Mesothelial cell of epicardium (in vitro differentiated cells): ENCODE measurements at regions not wholly inside any gene's neighbourhood (a gene's known extent, or its start where the extent isn't known, plus 50 kb on each side); places are given as distances from the start of the nearest gene placed in this dataset.

ENCODE experiments used
- DNase-seq, 2 experiments: peaks; one replicate each; pipeline ENCODE4 v3.0.0; 2021; ENCODE audit warnings: low spot score in 2 of 2; ENCODE audit not compliant: unreplicated experiment in 2 of 2
- H3K27ac Mint-ChIP-seq: 2 replicates; pipeline ENCODE4 v1.8.0; 2021; ENCODE audit warnings: mixed read lengths
- H3K27me3 Mint-ChIP-seq: 2 replicates; pipeline ENCODE4 v1.8.0; 2021; ENCODE audit warnings: low read depth, mixed read lengths
- H3K36me3 Mint-ChIP-seq: 2 replicates; pipeline ENCODE4 v1.8.0; 2021; ENCODE audit warnings: mixed read lengths
- H3K4me1 Mint-ChIP-seq: 2 replicates; pipeline ENCODE4 v1.8.0; 2021; ENCODE audit warnings: mixed read lengths
- H3K4me3 Mint-ChIP-seq: 2 replicates; pipeline ENCODE4 v1.8.0; 2021; ENCODE audit warnings: mild to moderate bottlenecking, moderate library complexity, mixed read lengths
- H3K9me3 Mint-ChIP-seq: 2 replicates; pipeline ENCODE4 v1.8.0; 2021; ENCODE audit warnings: mixed read lengths
- TF ChIP-seq, protein P1 (sequence below): fragments of 200-600 bp; sonication (generic); IDR thresholded peaks from one replicate; pipeline ENCODE4 v1.5.0; 2021; ENCODE audit warnings: antibody characterized with exemption; ENCODE audit not compliant: unreplicated experiment

- TF ChIP-seq, protein P1, sequence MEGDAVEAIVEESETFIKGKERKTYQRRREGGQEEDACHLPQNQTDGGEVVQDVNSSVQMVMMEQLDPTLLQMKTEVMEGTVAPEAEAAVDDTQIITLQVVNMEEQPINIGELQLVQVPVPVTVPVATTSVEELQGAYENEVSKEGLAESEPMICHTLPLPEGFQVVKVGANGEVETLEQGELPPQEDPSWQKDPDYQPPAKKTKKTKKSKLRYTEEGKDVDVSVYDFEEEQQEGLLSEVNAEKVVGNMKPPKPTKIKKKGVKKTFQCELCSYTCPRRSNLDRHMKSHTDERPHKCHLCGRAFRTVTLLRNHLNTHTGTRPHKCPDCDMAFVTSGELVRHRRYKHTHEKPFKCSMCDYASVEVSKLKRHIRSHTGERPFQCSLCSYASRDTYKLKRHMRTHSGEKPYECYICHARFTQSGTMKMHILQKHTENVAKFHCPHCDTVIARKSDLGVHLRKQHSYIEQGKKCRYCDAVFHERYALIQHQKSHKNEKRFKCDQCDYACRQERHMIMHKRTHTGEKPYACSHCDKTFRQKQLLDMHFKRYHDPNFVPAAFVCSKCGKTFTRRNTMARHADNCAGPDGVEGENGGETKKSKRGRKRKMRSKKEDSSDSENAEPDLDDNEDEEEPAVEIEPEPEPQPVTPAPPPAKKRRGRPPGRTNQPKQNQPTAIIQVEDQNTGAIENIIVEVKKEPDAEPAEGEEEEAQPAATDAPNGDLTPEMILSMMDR = no peak
- no peak for DNase-seq
- Mint-ChIP-seq H3K27me3 (peaks cover 1% of the 10 kb centered on the region), H3K4me1 (peaks cover 2% of the 10 kb centered on the region), H3K27ac (no peak overlapping the region), H3K36me3 (no peaks in the 10 kb centered on the region), H3K9me3 (peaks cover 15% of the 10 kb centered on the region), H3K4me3 (no peak overlapping the region)
Observed at GRCh38 chr2:181169503-181169902, 189.1 kb downstream of the UBE2E3 start.

DNA sequence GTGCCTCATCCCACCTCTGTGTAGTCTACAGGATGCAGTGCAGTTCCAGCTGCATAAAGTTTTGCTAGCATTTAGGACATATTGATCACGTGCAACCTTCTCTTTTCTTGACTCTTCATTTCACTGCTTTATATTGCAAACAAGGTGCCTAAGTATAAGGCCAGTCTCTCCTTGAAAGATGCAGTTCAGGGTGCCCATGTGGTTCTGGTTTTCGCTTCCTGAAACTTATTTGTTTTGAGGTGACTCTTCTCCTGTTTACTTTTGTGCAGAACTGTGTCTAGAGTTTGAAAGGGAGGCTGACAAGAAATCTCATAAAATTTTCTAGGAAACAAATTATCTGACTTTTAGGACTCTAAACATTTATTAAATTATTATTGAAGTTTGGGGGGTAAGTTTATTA, 189.9 kb downstream of the UBE2E3 start:
- no peak for DNase-seq
- Mint-ChIP-seq H3K27ac (no peak overlapping the region), H3K9me3 (peaks cover 15% of the 10 kb centered on the region), H3K27me3 (peaks cover 1% of the 10 kb centered on the region), H3K4me3 (no peak overlapping the region), H3K36me3 (no peaks in the 10 kb centered on the region), H3K4me1 (peaks cover 8% of the 10 kb centered on the region)
- TF ChIP-seq, protein P1 = no peak

DNA sequence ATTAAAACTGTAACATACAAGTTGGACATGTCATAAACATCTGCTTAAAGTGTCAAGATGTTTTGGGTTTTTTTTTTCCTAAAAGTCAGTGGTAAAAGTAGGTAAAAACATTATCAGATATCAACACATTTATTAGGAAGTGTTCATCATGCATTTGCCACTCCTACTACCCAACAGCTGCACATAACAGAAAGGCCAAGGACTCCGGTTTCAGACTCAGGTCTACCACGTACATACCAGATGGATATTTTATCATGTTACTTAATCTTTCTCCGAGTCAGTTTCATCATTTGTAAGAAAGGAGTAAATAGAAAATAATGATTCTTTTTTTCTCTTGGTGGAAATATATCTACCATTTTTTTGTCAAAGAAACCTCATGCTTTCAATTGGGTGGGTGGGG, 192.3 kb downstream of the UBE2E3 start:
- H3K4me3 Mint-ChIP-seq = no peak overlapping the region
- TF ChIP-seq, protein P1 = no peak
- H3K27ac Mint-ChIP-seq = no peak overlapping the region

GRCh38 chr2:181174611-181175580, 194.5 kb downstream of the UBE2E3 start:
- Mint-ChIP-seq H3K4me3 (no peak overlapping the region), H3K27me3 (no peaks in the 10 kb centered on the region)
- DNase-seq = no peak

More for the DNA sequence above, 192.3 kb downstream of the UBE2E3 start:
- no peaks in the 10 kb centered on the region for H3K36me3 Mint-ChIP-seq
- peaks cover 10% of the 10 kb centered on the region for H3K4me1 Mint-ChIP-seq
- no peaks in the 10 kb centered on the region for H3K27me3 Mint-ChIP-seq
- peaks cover 3% of the 10 kb centered on the region for H3K9me3 Mint-ChIP-seq
- DNase-seq = no peak

GRCh38 chr2:181176540-181176939, 196.1 kb downstream of the UBE2E3 start:
- no peaks in the 10 kb centered on the region for H3K27me3 Mint-ChIP-seq
- no peak overlapping the region for H3K27ac Mint-ChIP-seq
- peaks cover 10% of the 10 kb centered on the region for H3K4me1 Mint-ChIP-seq
- H3K9me3 Mint-ChIP-seq = peaks cover 4% of the 10 kb centered on the region
- H3K36me3 Mint-ChIP-seq = no peaks in the 10 kb centered on the region
- no peak for DNase-seq
- no peak overlapping the region for H3K4me3 Mint-ChIP-seq
- TF ChIP-seq, protein P1 = no peak

More at GRCh38 chr2:181174611-181175580, 194.5 kb downstream of the UBE2E3 start:
- Mint-ChIP-seq H3K4me1 (peaks cover 10% of the 10 kb centered on the region), H3K36me3 (no peaks in the 10 kb centered on the region), H3K27ac (peak overlapping the region; percentile 44), H3K9me3 (no peaks in the 10 kb centered on the region)
- TF ChIP-seq, protein P1 = no peak
